Nephron (organoid): ENCODE measurements at regions not wholly inside any gene's neighbourhood (a gene's known extent, or its start where the extent isn't known, plus 50 kb on each side); places are given as distances from the start of the nearest gene placed in this dataset.

Experiments
- H3K27ac Mint-ChIP-seq, 3 experiments: 2 replicates each; pipeline ENCODE4 v1.8.0; 2020; ENCODE audit warnings: mixed read lengths in 3 of 3, mild to moderate bottlenecking in 2 of 3, moderate library complexity in 1 of 3
- H3K27me3 Mint-ChIP-seq: 2 replicates; pipeline ENCODE4 v1.8.0; 2021; ENCODE audit warnings: low read depth, mild to moderate bottlenecking, moderate library complexity, mixed read lengths
- H3K36me3 Mint-ChIP-seq: 2 replicates; pipeline ENCODE4 v1.8.0; 2020; ENCODE audit warnings: low read depth, mixed read lengths
- H3K4me1 Mint-ChIP-seq: 2 replicates; pipeline ENCODE4 v1.8.0; 2020; ENCODE audit warnings: mixed read lengths
- H3K4me3 Mint-ChIP-seq, 3 experiments: 2 replicates each; pipeline ENCODE4 v1.8.0; 2020; ENCODE audit warnings: mild to moderate bottlenecking in 3 of 3, mixed read lengths in 3 of 3, moderate library complexity in 2 of 3
- H3K9me3 Mint-ChIP-seq: 2 replicates; pipeline ENCODE4 v1.8.0; 2020; ENCODE audit warnings: mixed read lengths
- TF ChIP-seq, protein P1 (sequence below), 3 experiments: fragments of 200-600 bp; sonication (generic); IDR thresholded peaks; one replicate each; pipeline ENCODE4 v1.5.0; 2021; ENCODE audit warnings: antibody characterized with exemption in 3 of 3; ENCODE audit not compliant: unreplicated experiment in 3 of 3

GRCh38 chr3:110133971-110134370 lies 796.6 kb upstream of the DPPA4 start:
- no peak overlapping the region for H3K4me3 Mint-ChIP-seq
- H3K36me3 Mint-ChIP-seq: no peaks in the 10 kb centered on the region
- TF ChIP-seq, protein P1, sequence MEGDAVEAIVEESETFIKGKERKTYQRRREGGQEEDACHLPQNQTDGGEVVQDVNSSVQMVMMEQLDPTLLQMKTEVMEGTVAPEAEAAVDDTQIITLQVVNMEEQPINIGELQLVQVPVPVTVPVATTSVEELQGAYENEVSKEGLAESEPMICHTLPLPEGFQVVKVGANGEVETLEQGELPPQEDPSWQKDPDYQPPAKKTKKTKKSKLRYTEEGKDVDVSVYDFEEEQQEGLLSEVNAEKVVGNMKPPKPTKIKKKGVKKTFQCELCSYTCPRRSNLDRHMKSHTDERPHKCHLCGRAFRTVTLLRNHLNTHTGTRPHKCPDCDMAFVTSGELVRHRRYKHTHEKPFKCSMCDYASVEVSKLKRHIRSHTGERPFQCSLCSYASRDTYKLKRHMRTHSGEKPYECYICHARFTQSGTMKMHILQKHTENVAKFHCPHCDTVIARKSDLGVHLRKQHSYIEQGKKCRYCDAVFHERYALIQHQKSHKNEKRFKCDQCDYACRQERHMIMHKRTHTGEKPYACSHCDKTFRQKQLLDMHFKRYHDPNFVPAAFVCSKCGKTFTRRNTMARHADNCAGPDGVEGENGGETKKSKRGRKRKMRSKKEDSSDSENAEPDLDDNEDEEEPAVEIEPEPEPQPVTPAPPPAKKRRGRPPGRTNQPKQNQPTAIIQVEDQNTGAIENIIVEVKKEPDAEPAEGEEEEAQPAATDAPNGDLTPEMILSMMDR (IDR thresholded peaks at IDR 0.05; ENCODE audit: unreplicated experiment in 3 of 3): no peak
- H3K9me3 Mint-ChIP-seq: peaks cover 22% of the 10 kb centered on the region
- H3K27ac Mint-ChIP-seq: no peak overlapping the region
- H3K27me3 Mint-ChIP-seq: peaks cover 6% of the 10 kb centered on the region
- peaks cover 5% of the 10 kb centered on the region for H3K4me1 Mint-ChIP-seq

GRCh38 chr3:110139048-110139447 lies 801.7 kb upstream of the DPPA4 start:
- Mint-ChIP-seq H3K27ac (no peak overlapping the region), H3K4me3 (no peak overlapping the region), H3K36me3 (no peaks in the 10 kb centered on the region), H3K4me1 (peaks cover 19% of the 10 kb centered on the region), H3K9me3 (peaks cover 14% of the 10 kb centered on the region), H3K27me3 (peaks cover 6% of the 10 kb centered on the region)
- TF ChIP-seq, protein P1 (IDR thresholded peaks at IDR 0.05; ENCODE audit: unreplicated experiment in 3 of 3): no peak

- H3K27ac Mint-ChIP-seq: no peak overlapping the region
- H3K27me3 Mint-ChIP-seq: peaks cover 3% of the 10 kb centered on the region
- H3K4me1 Mint-ChIP-seq: peaks cover 19% of the 10 kb centered on the region
- no peak overlapping the region for H3K4me3 Mint-ChIP-seq
- H3K36me3 Mint-ChIP-seq: no peaks in the 10 kb centered on the region
- H3K9me3 Mint-ChIP-seq: peaks cover 10% of the 10 kb centered on the region
- TF ChIP-seq, protein P1 (IDR thresholded peaks at IDR 0.05; ENCODE audit: unreplicated experiment in 3 of 3): no peak
Measured at GRCh38 chr3:110139821-110140220, 802.5 kb upstream of the DPPA4 start.

DNA sequence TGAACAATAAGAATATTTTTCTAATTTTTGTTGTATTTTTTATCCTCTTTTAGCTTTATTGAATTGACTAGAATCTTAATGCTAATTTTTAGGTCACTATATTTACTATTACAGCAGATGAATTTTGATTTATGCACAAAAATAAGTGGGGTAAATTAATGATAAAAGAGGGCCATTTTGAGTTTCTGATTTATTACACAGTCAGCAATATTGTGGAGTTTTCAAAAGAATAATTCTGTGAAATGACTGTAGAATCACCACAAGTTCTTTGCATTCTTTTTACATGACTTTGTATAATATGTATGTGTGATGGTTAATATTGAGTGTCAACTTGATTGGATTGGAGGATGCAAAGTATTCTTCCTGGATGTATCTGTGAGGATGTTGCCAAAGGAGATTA lies 812.4 kb upstream of the DPPA4 start:
- Mint-ChIP-seq H3K27me3 (no peaks in the 10 kb centered on the region), H3K4me1 (no peaks in the 10 kb centered on the region), H3K36me3 (no peaks in the 10 kb centered on the region), H3K27ac (no peak overlapping the region), H3K9me3 (no peaks in the 10 kb centered on the region), H3K4me3 (no peak overlapping the region)
- TF ChIP-seq, protein P1 (IDR thresholded peaks at IDR 0.05; ENCODE audit: unreplicated experiment in 3 of 3): no peak

DNA sequence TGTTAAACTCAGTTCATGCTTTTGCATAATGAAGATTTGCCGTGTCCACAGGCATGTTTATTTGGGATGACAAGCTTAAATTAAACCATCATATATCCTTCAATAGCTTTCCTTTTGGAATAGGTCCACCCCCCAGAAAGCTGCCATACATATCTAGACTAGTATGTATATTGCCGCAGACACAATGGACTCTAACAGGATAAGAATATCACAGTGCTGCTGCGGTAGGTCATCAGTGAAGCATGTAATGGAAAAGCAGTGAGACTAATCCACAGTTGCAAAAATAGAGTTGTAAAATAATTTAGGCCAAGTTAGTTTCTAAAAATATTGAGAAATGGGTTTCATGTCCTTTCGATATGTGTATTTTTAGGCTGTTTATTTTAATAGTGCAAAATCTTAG lies 819.9 kb upstream of the DPPA4 start:
- no peaks in the 10 kb centered on the region for H3K27me3 Mint-ChIP-seq
- no peaks in the 10 kb centered on the region for H3K9me3 Mint-ChIP-seq
- H3K27ac Mint-ChIP-seq: no peak overlapping the region
- TF ChIP-seq, protein P1 (IDR thresholded peaks at IDR 0.05; ENCODE audit: unreplicated experiment in 3 of 3): no peak
- H3K36me3 Mint-ChIP-seq: no peaks in the 10 kb centered on the region
- H3K4me3 Mint-ChIP-seq: no peak overlapping the region
- no peaks in the 10 kb centered on the region for H3K4me1 Mint-ChIP-seq

- H3K9me3 Mint-ChIP-seq: no peaks in the 10 kb centered on the region
- H3K4me3 Mint-ChIP-seq: no peak overlapping the region
- TF ChIP-seq, protein P1 (IDR thresholded peaks at IDR 0.05; ENCODE audit: unreplicated experiment in 3 of 3): no peak
- no peaks in the 10 kb centered on the region for H3K27me3 Mint-ChIP-seq
- no peaks in the 10 kb centered on the region for H3K36me3 Mint-ChIP-seq
- peak overlapping the region; percentile 9 to 37 (median 27) for H3K27ac Mint-ChIP-seq
- peaks cover 22% of the 10 kb centered on the region for H3K4me1 Mint-ChIP-seq
Measured at GRCh38 chr3:110164632-110165369, 827.5 kb upstream of the DPPA4 start.
